Epithelial cell of esophagus (primary cell): ENCODE measurements at regions not wholly inside any gene's neighbourhood (a gene's known extent, or its start where the extent isn't known, plus 50 kb on each side); places are given as distances from the start of the nearest gene placed in this dataset.

ENCODE experiments used
- DNase-seq: peaks from one replicate; pipeline ENCODE4 v3.0.0; 2010; ENCODE audit warnings: low read depth
- H3K4me3 ChIP-seq: 2 replicates; pipeline ENCODE4 v1.5.1; 2011; ENCODE audit warnings: mild to moderate bottlenecking, low read length, control low read depth
- CTCF ChIP-seq: IDR thresholded peaks from 2 replicates; pipeline ENCODE4 v1.5.1; 2011; ENCODE audit warnings: low read depth, mild to moderate bottlenecking, low read length, control low read depth, inconsistent platforms; ENCODE audit not compliant: insufficient read depth; ENCODE audit errors: missing control alignments

DNA sequence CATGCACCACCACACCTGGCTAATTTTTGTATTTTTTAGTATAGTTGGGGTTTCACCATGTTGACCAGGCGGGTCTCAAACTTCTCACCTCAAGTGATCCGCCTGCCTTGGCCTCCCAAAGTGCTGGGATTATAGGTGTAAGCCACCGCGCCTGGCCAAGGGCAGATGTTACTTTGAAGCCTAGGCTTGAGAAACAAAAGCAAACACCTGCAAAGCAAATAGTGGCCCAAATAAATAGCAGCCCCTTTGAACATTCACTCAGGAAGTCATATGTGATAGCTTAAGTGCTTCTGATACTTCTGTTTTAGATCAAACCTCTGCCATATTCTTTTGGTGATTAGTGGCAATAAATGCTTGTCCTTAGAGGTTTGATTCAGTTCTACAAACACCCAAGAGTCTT, 404.5 kb upstream of the SMIM21 start:
- H3K4me3 ChIP-seq = no peak overlapping the region
- no peak for DNase-seq
- no peak for TF ChIP-seq CTCF

DNA sequence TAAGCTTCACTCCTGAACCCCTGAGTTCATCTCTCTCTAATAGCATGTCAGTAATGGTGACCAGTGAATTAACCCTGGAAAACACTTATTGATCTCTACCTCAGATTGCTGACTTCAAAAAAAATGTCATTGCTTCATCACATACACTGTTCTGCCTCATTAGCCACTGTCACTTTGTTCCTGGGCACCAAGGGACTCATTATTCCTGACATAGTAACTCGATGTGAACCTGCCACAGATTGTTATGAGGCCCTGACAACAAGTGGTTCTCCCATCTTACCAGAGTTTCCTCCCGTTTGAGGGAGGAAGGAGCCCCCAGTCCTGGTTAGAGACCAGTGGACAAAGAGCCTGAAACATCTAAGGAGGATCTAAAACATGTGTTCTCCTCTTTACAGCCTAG, 403.3 kb upstream of the SMIM21 start:
- no peak overlapping the region for H3K4me3 ChIP-seq
- DNase-seq = no peak
- no peak for TF ChIP-seq CTCF

DNA sequence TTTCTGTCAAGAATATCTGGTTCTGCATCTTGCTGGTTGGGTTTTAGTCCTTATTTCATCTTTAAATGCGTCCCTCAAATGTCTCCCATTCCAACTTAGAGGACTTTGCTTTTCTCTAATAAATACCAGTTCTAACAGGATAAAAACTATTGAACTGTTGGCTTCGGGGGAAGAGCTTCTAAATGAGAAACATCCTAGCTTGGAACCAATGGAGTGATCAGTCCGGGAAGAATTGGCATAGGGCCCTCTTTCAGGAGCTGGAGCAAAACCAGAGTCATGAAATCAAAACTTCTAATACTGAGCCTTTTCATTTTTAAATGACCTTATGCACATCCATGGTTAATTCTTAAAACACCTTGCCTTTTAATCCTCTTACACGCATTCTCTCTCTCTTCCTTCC, 401.6 kb upstream of the SMIM21 start:
- no peak for DNase-seq
- no peak overlapping the region for H3K4me3 ChIP-seq
- no peak for TF ChIP-seq CTCF

GRCh38 chr18:75828379-75828778, 400.9 kb upstream of the SMIM21 start:
- H3K4me3 ChIP-seq = no peak overlapping the region
- DNase-seq = no peak
- TF ChIP-seq CTCF = no peak

GRCh38 chr18:75827751-75828287, 400.3 kb upstream of the SMIM21 start:
- no peak for TF ChIP-seq CTCF
- no peak overlapping the region for H3K4me3 ChIP-seq
- DNase-seq = no peak

DNA sequence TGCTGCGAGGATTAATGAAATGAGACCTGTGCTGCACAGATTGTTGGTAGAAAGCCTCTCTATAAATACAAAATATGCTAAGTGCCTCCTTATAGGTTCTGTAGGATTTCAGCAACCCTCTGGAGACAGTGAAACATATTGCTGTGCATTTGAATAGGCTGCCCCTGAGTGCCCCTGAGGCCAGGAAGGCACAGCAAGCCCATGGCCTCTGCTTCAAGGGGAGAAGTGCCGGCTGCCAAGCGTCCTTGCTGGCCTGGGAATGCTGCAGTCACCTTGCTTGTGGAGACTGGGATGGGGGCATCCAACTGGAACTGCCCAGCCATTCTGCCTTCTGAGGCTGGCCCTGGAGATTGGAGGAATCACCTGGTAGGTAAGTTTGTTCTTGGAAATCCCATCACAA, 397.2 kb upstream of the SMIM21 start:
- no peak overlapping the region for H3K4me3 ChIP-seq
- TF ChIP-seq CTCF = no peak
- no peak for DNase-seq

- no peak for TF ChIP-seq CTCF
- DNase-seq = no peak
- H3K4me3 ChIP-seq = no peak overlapping the region
These were observed 396.0 kb upstream of the SMIM21 start for GRCh38 chr18:75823471-75823870.
